H1 (cell line): ENCODE measurements at regions not wholly inside any gene's neighbourhood (a gene's known extent, or its start where the extent isn't known, plus 50 kb on each side); places are given as distances from the start of the nearest gene placed in this dataset.

Source experiments
- CTCF ChIA-PET: fragments of 300-600 bp; sonication (Branson Sonifier 250); formaldehyde crosslinking; loops from one replicate; lab custom pipeline; 2021; ENCODE audit not compliant: partially characterized antibody; lab: Charles Lee
- POLR2A ChIA-PET: fragments of 300-600 bp; sonication (Branson Sonifier 250); formaldehyde crosslinking; loops from one replicate; lab custom pipeline; 2021; ENCODE audit warnings: inconsistent platforms; ENCODE audit not compliant: partially characterized antibody; lab: Charles Lee
- DNase-seq, 2 experiments: peaks; one replicate each; pipeline versions ENCODE4 v3.0.0 to v3.0.0-alpha.2; 2010 to 2022; ENCODE audit warnings: low spot score in 2 of 2, low read depth in 1 of 2, mixed read lengths in 1 of 2
- FAIRE-seq: peaks from 2 replicates; lab custom pipeline; 2011; peaks lifted over from hg19 to GRCh38; lab: Jason Lieb, UNC
- H2AFZ ChIP-seq: 2 replicates; pipeline ENCODE4 v1.8.1; 2012; ENCODE audit warnings: low read length, inconsistent platforms
- H2AK5ac ChIP-seq: 2 replicates; pipeline ENCODE4 v1.6.1; 2013; ENCODE audit warnings: low read depth, low read length
- H2BK120ac ChIP-seq: replicated peaks from 2 replicates; pipeline ENCODE3; 2013; ENCODE audit warnings: low read depth, low read length, inconsistent platforms
- H2BK12ac ChIP-seq: 2 replicates; pipeline ENCODE4 v1.6.1; 2013; ENCODE audit warnings: low read depth, low read length
- H2BK15ac ChIP-seq: 2 replicates; pipeline ENCODE4 v1.6.1; 2013; ENCODE audit warnings: low read length
- H2BK20ac ChIP-seq: 2 replicates; pipeline ENCODE4 v1.6.1; 2013; ENCODE audit warnings: low read length
- H2BK5ac ChIP-seq: 2 replicates; pipeline ENCODE4 v1.6.1; 2013; ENCODE audit warnings: low read depth, low read length
- H3K14ac ChIP-seq: 2 replicates; pipeline ENCODE4 v1.6.1; 2013; ENCODE audit warnings: inconsistent platforms; ENCODE audit not compliant: insufficient read length
- H3K18ac ChIP-seq: 2 replicates; pipeline ENCODE4 v1.6.1; 2013; ENCODE audit warnings: low read length; ENCODE audit errors: extremely low read depth
- H3K23ac ChIP-seq: 2 replicates; pipeline ENCODE4 v1.6.1; 2013; ENCODE audit warnings: inconsistent platforms; ENCODE audit not compliant: insufficient read length
- H3K23me2 ChIP-seq: 2 replicates; pipeline ENCODE4 v1.6.1; 2013; ENCODE audit warnings: low read depth, low read length
- H3K27ac ChIP-seq: 2 replicates; pipeline ENCODE4 v1.6.1; 2011; ENCODE audit warnings: low read depth, low read length, inconsistent platforms
- H3K27me3 ChIP-seq, 4 experiments: replicated peaks in 1 of 4; 1 replicate in 1 of 4; 2 replicates in 3 of 4; pipeline versions ENCODE4 v1.6.1 to v1.8.1; 2011 to 2013; ENCODE audit warnings: low read length in 3 of 4, mild to moderate bottlenecking in 3 of 4, inconsistent platforms in 2 of 4, mixed read lengths in 2 of 4, moderate library complexity in 1 of 4; ENCODE audit not compliant: control insufficient read depth in 3 of 4, insufficient read depth in 3 of 4; ENCODE audit errors: extremely low read depth in 1 of 4
- H3K36me3 ChIP-seq, 4 experiments: 2 replicates each; pipeline versions ENCODE4 v1.6.1 to v1.8.1; 2011 to 2013; ENCODE audit warnings: mild to moderate bottlenecking in 4 of 4, low read length in 3 of 4, moderate library complexity in 2 of 4, control low read depth in 1 of 4, inconsistent platforms in 1 of 4; ENCODE audit not compliant: insufficient read depth in 4 of 4, control insufficient read depth in 2 of 4
- H3K4ac ChIP-seq: replicated peaks from 2 replicates; pipeline ENCODE3; 2013; ENCODE audit warnings: low read length, low read depth, mixed read lengths, inconsistent platforms; ENCODE audit not compliant: insufficient read length
- H3K4me1 ChIP-seq, 4 experiments: replicated peaks in 1 of 4; 1 replicate in 1 of 4; 2 replicates in 3 of 4; pipeline versions ENCODE4 v1.6.1 to v1.8.1; 2011 to 2013; ENCODE audit warnings: low read length in 3 of 4, inconsistent platforms in 2 of 4, mixed read lengths in 1 of 4; ENCODE audit not compliant: insufficient read depth in 4 of 4, control insufficient read depth in 3 of 4
- H3K4me2 ChIP-seq, 2 experiments: 2 replicates each; pipeline versions ENCODE4 v1.6.1 to v1.8.1; 2011 to 2013; ENCODE audit warnings: low read depth in 2 of 2, low read length in 2 of 2, control low read depth in 1 of 2, inconsistent platforms in 1 of 2, mild to moderate bottlenecking in 1 of 2; ENCODE audit not compliant: insufficient read depth in 1 of 2
- H3K4me3 ChIP-seq, 4 experiments: fragments of 200-600, 300-600 bp in 1 of 4; sonication (generic), shearing (Covaris generic), sonication (Bioruptor Twin) in 1 of 4; 2 replicates each; pipeline versions ENCODE4 v1.5.1 to v1.8.1; 2011 to 2016; ENCODE audit warnings: low read length in 4 of 4, low read depth in 3 of 4, control low read depth in 2 of 4, inconsistent platforms in 2 of 4, mild to moderate bottlenecking in 2 of 4, mixed read lengths in 1 of 4, moderate library complexity in 1 of 4; ENCODE audit not compliant: insufficient read depth in 2 of 4; ENCODE audit errors: extremely low read depth in 1 of 4
- H3K56ac ChIP-seq: replicated peaks from 2 replicates; pipeline ENCODE3; 2013; ENCODE audit warnings: low read depth, mild to moderate bottlenecking, mixed read lengths, low read length, inconsistent platforms; ENCODE audit not compliant: insufficient read length
- H3K79me1 ChIP-seq: 2 replicates; pipeline ENCODE4 v1.6.1; 2013; ENCODE audit warnings: low read depth, low read length, control low read depth
- H3K79me2 ChIP-seq, 2 experiments: 2 replicates each; pipeline versions ENCODE4 v1.6.1 to v1.8.1; 2012 to 2013; ENCODE audit warnings: low read length in 2 of 2, mild to moderate bottlenecking in 2 of 2, inconsistent platforms in 1 of 2; ENCODE audit not compliant: insufficient read depth in 2 of 2, control insufficient read depth in 1 of 2
- H3K9ac ChIP-seq, 4 experiments: replicated peaks in 1 of 4; 1 replicate in 1 of 4; 2 replicates in 3 of 4; pipeline versions ENCODE4 v1.6.1 to v1.8.1; 2011 to 2013; ENCODE audit warnings: low read depth in 3 of 4, low read length in 3 of 4, control low read depth in 2 of 4, mild to moderate bottlenecking in 2 of 4, moderate library complexity in 2 of 4, inconsistent platforms in 1 of 4; ENCODE audit errors: extremely low read depth in 1 of 4
- H3K9me3 ChIP-seq, 2 experiments: 2 replicates each; pipeline versions ENCODE4 v1.6.1 to v1.8.1; 2012 to 2013; ENCODE audit warnings: mild to moderate bottlenecking in 2 of 2, moderate library complexity in 2 of 2, control low read depth in 1 of 2, inconsistent platforms in 1 of 2, low read depth in 1 of 2, low read length in 1 of 2, mixed read lengths in 1 of 2; ENCODE audit not compliant: insufficient read depth in 2 of 2
- H4K20me1 ChIP-seq, 2 experiments: replicated peaks in 1 of 2; 2 replicates each; pipeline versions ENCODE3 to v1.8.1; 2011 to 2013; ENCODE audit warnings: inconsistent platforms in 2 of 2, low read length in 2 of 2, mild to moderate bottlenecking in 1 of 2; ENCODE audit not compliant: insufficient read depth in 2 of 2, control insufficient read depth in 1 of 2
- H4K5ac ChIP-seq: 2 replicates; pipeline ENCODE4 v1.6.1; 2013; ENCODE audit warnings: low read length, low read depth, mixed read lengths, inconsistent platforms; ENCODE audit not compliant: insufficient read length
- H4K8ac ChIP-seq: 2 replicates; pipeline ENCODE4 v1.8.0; 2013; ENCODE audit warnings: mild to moderate bottlenecking, moderate library complexity, low read length, inconsistent platforms; ENCODE audit not compliant: insufficient read depth; ENCODE audit errors: extremely low read depth
- H4K91ac ChIP-seq: replicated peaks from 2 replicates; pipeline ENCODE3; 2013; ENCODE audit warnings: low read length, mixed read lengths, inconsistent platforms; ENCODE audit not compliant: insufficient read length
- CREB1 ChIP-seq: IDR thresholded peaks from 2 replicates; pipeline ENCODE4 v1.6.1; 2012; ENCODE audit warnings: inconsistent platforms
- CTCF ChIP-seq, 3 experiments: IDR thresholded peaks; 1 replicate in 2 of 3; 2 replicates in 1 of 3; pipeline versions ENCODE4 v1.5.1 to v1.6.1; 2011; ENCODE audit warnings: low read length in 3 of 3, mild to moderate bottlenecking in 3 of 3, inconsistent platforms in 2 of 3, low read depth in 1 of 3, moderate library complexity in 1 of 3; ENCODE audit not compliant: insufficient read depth in 1 of 3; ENCODE audit errors: control extremely low read depth in 1 of 3
- GABPA ChIP-seq: IDR thresholded peaks from 2 replicates; pipeline ENCODE4 v1.6.1; 2011; ENCODE audit warnings: mild to moderate bottlenecking, low read length, moderate library complexity, borderline replicate concordance; ENCODE audit not compliant: insufficient read depth
- KDM5A ChIP-seq: fragments of 200-600 bp; IDR thresholded peaks from 2 replicates; pipeline ENCODE4 v1.7.1; 2012; ENCODE audit warnings: mild to moderate bottlenecking, low read length, inconsistent platforms, mixed read lengths
- NANOG ChIP-seq: IDR thresholded peaks from 2 replicates; pipeline ENCODE4 v1.6.1; 2011; ENCODE audit warnings: low read length, low read depth, mild to moderate bottlenecking, inconsistent platforms; ENCODE audit not compliant: insufficient read depth, poor library complexity, severe bottlenecking
- POLR2A ChIP-seq, 2 experiments: IDR thresholded peaks; 1 replicate in 1 of 2; 2 replicates in 1 of 2; pipeline ENCODE4 v1.6.1; 2011; ENCODE audit warnings: low read depth in 2 of 2, low read length in 2 of 2, mild to moderate bottlenecking in 2 of 2; ENCODE audit errors: control extremely low read depth in 1 of 2
- RFX5 ChIP-seq: IDR thresholded peaks from 2 replicates; pipeline ENCODE4 v1.6.1; 2011; ENCODE audit warnings: low read depth, low read length, improper control_type of control experiment, borderline replicate concordance
- RNF2 ChIP-seq: fragments of 200-900, 300-1000 bp; sonication (generic); IDR thresholded peaks from 2 replicates; pipeline ENCODE4 v1.7.1; 2016; ENCODE audit warnings: borderline replicate concordance, low read depth, mild to moderate bottlenecking, antibody characterized with exemption, low read length; ENCODE audit not compliant: poor library complexity, severe bottlenecking; ENCODE audit errors: missing control alignments
- RXRA ChIP-seq: IDR thresholded peaks from 2 replicates; pipeline ENCODE4 v1.6.1; 2011; ENCODE audit warnings: low read depth, mild to moderate bottlenecking, low read length, moderate library complexity; ENCODE audit not compliant: insufficient read depth
- SAP30 ChIP-seq: fragments of 300-600 bp; sonication (generic); IDR thresholded peaks from 2 replicates; pipeline ENCODE4 v1.7.1; 2012; ENCODE audit warnings: low read length, moderate library complexity, mild to moderate bottlenecking, inconsistent platforms; ENCODE audit not compliant: insufficient read depth, insufficient replicate concordance
- SP2 ChIP-seq: IDR thresholded peaks from 2 replicates; pipeline ENCODE4 v1.6.1; 2012; ENCODE audit warnings: mild to moderate bottlenecking, low read length, inconsistent platforms
- SP4 ChIP-seq: IDR thresholded peaks from 2 replicates; pipeline ENCODE4 v1.6.1; 2012; ENCODE audit warnings: low read length, inconsistent platforms
- TBP ChIP-seq: IDR thresholded peaks from 2 replicates; pipeline ENCODE4 v1.6.1; 2011; ENCODE audit warnings: low read depth, low read length, improper control_type of control experiment
- WGBS, 2 experiments: shearing (Covaris generic) in 1 of 2; methylation state at CpG; one replicate each; pipeline versions ENCODE4 v1.1.6 to v1.1.7; 2013 to 2015; ENCODE audit warnings: low lambda C conversion rate in 2 of 2, mixed read lengths in 2 of 2, inconsistent platforms in 1 of 2, low coverage in 1 of 2, missing lambda C conversion rate in 1 of 2; ENCODE audit not compliant: insufficient replicate concordance in 2 of 2, insufficient coverage in 1 of 2, insufficient read length in 1 of 2; ENCODE audit errors: extremely low coverage in 1 of 2, missing lambda C conversion rate in 1 of 2; 5-methylcytosine and 5-hydroxymethylcytosine counted together

- Histone ChIP-seq H3K4me1 (no peaks in the 10 kb centered on the region), H3K36me3 (no peaks in the 10 kb centered on the region), H2AK5ac (no peak overlapping the region), H3K23ac (no peak overlapping the region), H3K23me2 (no peaks in the 10 kb centered on the region), H4K91ac (no peak overlapping the region), H3K18ac (no peak overlapping the region), H2BK15ac (no peak overlapping the region), H4K5ac (no peak overlapping the region), H3K27me3 (no peaks in the 10 kb centered on the region), H3K9me3 (no peaks in the 10 kb centered on the region), H3K4me2 (no peak overlapping the region), H3K79me1 (no peaks in the 10 kb centered on the region), H3K4ac (no peak overlapping the region), H4K8ac (no peak overlapping the region), H2BK5ac (no peak overlapping the region), H3K4me3 (no peak overlapping the region), H3K27ac (no peak overlapping the region), H2BK120ac (no peak overlapping the region), H3K14ac (no peak overlapping the region), H3K56ac (no peak overlapping the region), H4K20me1 (no peaks in the 10 kb centered on the region), H2BK12ac (no peak overlapping the region), H3K79me2 (no peaks in the 10 kb centered on the region), H2BK20ac (no peak overlapping the region), H3K9ac (no peak overlapping the region), H2AFZ (no peak overlapping the region)
- ChIA-PET POLR2A (no interaction called here), CTCF (no interaction called here)
- WGBS, 2 experiments: 87% methylated on average over 1 of the region's 1 CpG; no CpG with 5 or more reads in 1 of the 2 experiments
- DNase-seq (no peak), FAIRE-seq (no peak)
- TF ChIP-seq POLR2A (IDR thresholded peaks at IDR 0.05; ENCODE audit: control extremely low read depth in 1 of 2, low read depth in 2 of 2, low read length in 2 of 2): no peak
- no peak for TF ChIP-seq TBP
- TF ChIP-seq SAP30: no peak
- TF ChIP-seq SP4: no peak
- no peak for TF ChIP-seq CTCF (IDR thresholded peaks at IDR 0.05; ENCODE audit: control extremely low read depth in 1 of 3, insufficient read depth in 1 of 3, low read depth in 1 of 3, low read length in 3 of 3)
- TF ChIP-seq NANOG: no peak
- no peak for TF ChIP-seq RFX5
- no peak for TF ChIP-seq GABPA
- TF ChIP-seq RNF2: no peak
- no peak for TF ChIP-seq SP2
- TF ChIP-seq RXRA: no peak
- TF ChIP-seq CREB1: no peak
- TF ChIP-seq KDM5A: no peak
Observed at GRCh38 chr1:96996001-96996400, 274.4 kb downstream of the PTBP2 start.
